Epithelial cell of esophagus (primary cell): ENCODE measurements at regions not wholly inside any gene's neighbourhood (a gene's known extent, or its start where the extent isn't known, plus 50 kb on each side); places are given as distances from the start of the nearest gene placed in this dataset.

Experiments used
- DNase-seq: peaks from one replicate; pipeline ENCODE4 v3.0.0; 2010; ENCODE audit warnings: low read depth
- H3K4me3 ChIP-seq: 2 replicates; pipeline ENCODE4 v1.5.1; 2011; ENCODE audit warnings: mild to moderate bottlenecking, low read length, control low read depth
- TF ChIP-seq, protein P1 (sequence below): IDR thresholded peaks from 2 replicates; pipeline ENCODE4 v1.5.1; 2011; ENCODE audit warnings: low read depth, mild to moderate bottlenecking, low read length, control low read depth, inconsistent platforms; ENCODE audit not compliant: insufficient read depth; ENCODE audit errors: missing control alignments

DNA sequence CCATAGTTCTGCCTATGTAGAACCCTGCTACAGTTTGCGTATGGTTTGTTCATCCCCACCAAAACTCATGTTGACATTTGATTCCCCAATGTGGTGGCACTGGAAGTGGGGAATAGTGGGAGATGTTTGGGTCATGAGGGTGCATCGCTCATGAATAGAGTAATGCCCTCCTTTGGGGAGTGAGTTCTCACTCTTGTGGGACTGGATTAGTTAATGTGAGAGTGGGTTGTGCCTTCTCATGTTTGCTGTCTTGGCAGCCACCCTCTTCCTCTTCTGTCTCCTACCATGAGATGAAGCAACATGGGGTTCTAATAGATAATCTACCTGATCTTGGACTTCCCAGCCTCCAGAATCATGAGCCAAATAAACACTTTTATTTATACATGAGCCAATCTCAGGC, 237.2 kb upstream of the APCDD1 start:
- TF ChIP-seq, protein P1, sequence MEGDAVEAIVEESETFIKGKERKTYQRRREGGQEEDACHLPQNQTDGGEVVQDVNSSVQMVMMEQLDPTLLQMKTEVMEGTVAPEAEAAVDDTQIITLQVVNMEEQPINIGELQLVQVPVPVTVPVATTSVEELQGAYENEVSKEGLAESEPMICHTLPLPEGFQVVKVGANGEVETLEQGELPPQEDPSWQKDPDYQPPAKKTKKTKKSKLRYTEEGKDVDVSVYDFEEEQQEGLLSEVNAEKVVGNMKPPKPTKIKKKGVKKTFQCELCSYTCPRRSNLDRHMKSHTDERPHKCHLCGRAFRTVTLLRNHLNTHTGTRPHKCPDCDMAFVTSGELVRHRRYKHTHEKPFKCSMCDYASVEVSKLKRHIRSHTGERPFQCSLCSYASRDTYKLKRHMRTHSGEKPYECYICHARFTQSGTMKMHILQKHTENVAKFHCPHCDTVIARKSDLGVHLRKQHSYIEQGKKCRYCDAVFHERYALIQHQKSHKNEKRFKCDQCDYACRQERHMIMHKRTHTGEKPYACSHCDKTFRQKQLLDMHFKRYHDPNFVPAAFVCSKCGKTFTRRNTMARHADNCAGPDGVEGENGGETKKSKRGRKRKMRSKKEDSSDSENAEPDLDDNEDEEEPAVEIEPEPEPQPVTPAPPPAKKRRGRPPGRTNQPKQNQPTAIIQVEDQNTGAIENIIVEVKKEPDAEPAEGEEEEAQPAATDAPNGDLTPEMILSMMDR, result no peak
- no peak overlapping the region for H3K4me3 ChIP-seq
- DNase-seq, result no peak

- DNase-seq, result no peak
- H3K4me3 ChIP-seq, result no peak overlapping the region
- TF ChIP-seq, protein P1, result no peak
These were observed 229.1 kb upstream of the APCDD1 start for GRCh38 chr18:10225300-10225699.

- no peak overlapping the region for H3K4me3 ChIP-seq
- no peak for DNase-seq
- TF ChIP-seq, protein P1, result no peak
These were observed 227.5 kb upstream of the APCDD1 start for GRCh38 chr18:10226971-10227370.

DNA sequence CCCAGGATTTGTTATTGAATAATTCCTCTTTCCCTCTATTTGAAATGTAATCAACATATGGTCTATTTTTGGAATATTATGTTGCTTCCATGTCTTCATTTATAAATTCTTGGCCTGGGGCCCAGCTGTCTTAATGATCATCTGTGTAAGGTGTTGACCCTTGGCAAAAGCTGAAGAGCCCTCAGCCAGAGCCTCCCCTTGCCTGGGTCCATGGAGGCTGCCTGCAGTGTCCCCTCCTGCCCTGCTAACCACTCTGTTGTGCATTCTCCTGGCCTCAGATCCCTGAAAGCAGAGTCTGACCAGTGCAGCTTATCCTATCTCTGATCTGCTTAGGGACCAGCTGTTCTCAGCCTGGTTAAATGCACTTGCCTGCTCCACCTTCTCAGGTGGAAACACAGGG, 226.1 kb upstream of the APCDD1 start:
- H3K4me3 ChIP-seq, result no peak overlapping the region
- DNase-seq, result no peak
- TF ChIP-seq, protein P1, result no peak

- TF ChIP-seq, protein P1, result no peak
- DNase-seq, result no peak
- no peak overlapping the region for H3K4me3 ChIP-seq
These were observed 225.0 kb upstream of the APCDD1 start for GRCh38 chr18:10229458-10229857.

- H3K4me3 ChIP-seq, result no peak overlapping the region
- peak; percentile 90 for DNase-seq
- TF ChIP-seq, protein P1, result peak; percentile 37
These were observed 224.4 kb upstream of the APCDD1 start for GRCh38 chr18:10230072-10230471.

DNA sequence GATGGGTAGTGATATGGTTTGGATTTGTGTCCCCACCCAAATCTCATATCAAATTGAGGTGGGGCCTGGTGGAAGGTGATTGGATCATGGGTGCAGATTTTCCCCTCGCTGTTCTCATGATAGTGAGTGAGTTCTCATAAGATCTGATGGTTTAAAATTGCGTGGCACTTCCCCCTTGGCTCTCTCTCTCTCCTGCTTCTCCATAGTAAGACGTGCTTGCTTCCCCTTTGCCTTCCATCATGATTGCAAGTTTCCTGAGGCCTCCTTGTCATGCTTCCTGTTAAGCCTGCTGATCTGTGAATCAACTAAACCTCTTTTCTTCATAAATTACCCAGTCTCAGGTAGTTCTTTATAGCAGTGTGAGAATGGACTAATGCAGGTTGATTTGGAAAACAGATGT, 223.2 kb upstream of the APCDD1 start:
- H3K4me3 ChIP-seq, result no peak overlapping the region
- TF ChIP-seq, protein P1, result no peak
- DNase-seq, result no peak
